GM12874 (cell line): ENCODE measurements at regions not wholly inside any gene's neighbourhood (a gene's known extent, or its start where the extent isn't known, plus 50 kb on each side); places are given as distances from the start of the nearest gene placed in this dataset.

Source experiments
- TF ChIP-seq, protein P1 (sequence below): IDR thresholded peaks from 2 replicates; pipeline ENCODE4 v1.5.1; 2011; ENCODE audit warnings: low read depth, mild to moderate bottlenecking, control low read depth, low read length, moderate library complexity; ENCODE audit not compliant: insufficient read depth

DNA sequence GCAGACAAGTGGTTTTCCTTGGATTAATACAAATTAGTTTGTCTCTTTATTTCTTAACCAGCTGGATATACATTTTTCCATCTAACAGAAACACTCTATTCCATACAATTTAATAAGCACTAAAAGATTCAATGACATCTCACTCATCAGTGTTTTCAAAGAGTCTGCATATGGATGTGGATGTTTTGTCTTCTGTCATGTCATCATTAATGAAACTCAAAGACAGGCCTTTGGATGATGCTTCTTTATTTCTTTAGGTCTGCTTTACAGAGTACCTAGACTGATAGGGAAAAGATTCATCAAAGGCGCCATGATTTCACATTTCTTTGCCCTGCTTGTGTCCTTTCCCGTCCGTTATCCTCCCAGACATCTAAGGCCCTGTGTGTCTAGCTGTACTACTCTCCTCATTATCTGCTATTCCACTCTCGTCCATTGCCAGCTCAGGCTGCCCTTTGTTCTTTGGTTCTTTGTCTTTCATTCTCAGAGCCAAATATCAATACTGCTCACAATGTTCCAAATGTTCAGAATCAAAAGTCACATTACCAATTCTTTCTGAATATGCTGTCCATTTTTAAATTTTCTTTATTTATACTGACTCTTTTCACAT is 232.3 kb upstream of the CHAC2 start:
- TF ChIP-seq, protein P1, sequence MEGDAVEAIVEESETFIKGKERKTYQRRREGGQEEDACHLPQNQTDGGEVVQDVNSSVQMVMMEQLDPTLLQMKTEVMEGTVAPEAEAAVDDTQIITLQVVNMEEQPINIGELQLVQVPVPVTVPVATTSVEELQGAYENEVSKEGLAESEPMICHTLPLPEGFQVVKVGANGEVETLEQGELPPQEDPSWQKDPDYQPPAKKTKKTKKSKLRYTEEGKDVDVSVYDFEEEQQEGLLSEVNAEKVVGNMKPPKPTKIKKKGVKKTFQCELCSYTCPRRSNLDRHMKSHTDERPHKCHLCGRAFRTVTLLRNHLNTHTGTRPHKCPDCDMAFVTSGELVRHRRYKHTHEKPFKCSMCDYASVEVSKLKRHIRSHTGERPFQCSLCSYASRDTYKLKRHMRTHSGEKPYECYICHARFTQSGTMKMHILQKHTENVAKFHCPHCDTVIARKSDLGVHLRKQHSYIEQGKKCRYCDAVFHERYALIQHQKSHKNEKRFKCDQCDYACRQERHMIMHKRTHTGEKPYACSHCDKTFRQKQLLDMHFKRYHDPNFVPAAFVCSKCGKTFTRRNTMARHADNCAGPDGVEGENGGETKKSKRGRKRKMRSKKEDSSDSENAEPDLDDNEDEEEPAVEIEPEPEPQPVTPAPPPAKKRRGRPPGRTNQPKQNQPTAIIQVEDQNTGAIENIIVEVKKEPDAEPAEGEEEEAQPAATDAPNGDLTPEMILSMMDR: no peak

DNA sequence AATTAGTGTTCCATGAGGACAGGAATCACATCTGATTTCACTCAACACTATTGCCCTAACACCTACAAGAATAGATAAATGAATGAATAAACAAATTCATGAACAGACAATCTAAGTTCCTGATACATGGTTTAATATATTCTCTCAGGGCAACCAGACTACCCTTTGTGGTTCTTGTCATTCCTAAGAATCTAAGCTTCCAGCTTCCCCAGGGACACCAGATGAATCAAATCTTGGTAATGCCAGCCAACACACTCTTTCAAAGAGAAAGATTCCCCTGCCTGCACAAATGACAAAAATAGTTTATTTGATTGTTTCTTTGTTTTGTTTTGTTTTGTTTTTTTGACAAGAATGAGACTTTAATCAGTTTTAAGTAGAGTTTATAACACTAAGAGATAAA is 237.5 kb upstream of the CHAC2 start:
- TF ChIP-seq, protein P1: no peak

DNA sequence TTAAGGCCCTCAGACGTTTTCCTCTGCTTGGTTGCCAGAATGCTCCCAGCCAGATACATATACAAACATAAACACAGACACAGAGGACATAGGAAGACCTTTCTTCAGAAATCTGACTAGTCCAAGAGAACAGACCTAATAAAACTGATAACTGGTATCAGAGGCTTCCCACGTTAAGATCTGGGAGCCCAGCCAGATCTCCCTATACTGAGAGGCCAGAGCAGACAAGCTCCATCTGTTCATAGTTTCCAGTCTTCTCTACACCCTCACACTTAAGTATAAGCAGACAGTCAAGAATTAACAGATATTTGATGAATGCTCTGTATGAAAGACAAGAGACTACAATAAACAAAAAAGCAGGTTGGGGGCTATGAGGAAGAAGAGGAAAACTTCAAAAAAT is 240.5 kb upstream of the CHAC2 start:
- TF ChIP-seq, protein P1: no peak

GRCh38 chr2:53519918-53520841 is 247.4 kb upstream of the CHAC2 start:
- TF ChIP-seq, protein P1: no peak

DNA sequence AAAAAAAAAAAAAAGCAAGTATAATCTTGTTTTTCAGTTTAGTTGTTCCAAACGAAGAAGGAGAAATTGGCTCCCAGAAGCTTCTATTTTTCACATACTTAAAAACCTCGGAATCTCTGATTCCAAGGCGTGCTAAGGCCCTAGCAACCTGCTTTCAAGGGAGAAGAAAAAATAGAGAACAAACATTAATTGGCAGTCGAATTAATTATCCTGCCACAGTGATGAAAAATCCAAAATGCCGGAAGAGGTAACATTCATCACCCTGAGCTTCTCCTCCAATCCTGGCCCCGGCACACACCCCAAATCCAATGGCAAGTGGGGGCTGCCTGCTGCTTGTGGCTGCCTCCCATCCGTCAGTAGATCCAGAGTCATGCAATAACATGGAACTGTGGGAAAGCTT is 250.2 kb upstream of the CHAC2 start:
- TF ChIP-seq, protein P1: no peak

DNA sequence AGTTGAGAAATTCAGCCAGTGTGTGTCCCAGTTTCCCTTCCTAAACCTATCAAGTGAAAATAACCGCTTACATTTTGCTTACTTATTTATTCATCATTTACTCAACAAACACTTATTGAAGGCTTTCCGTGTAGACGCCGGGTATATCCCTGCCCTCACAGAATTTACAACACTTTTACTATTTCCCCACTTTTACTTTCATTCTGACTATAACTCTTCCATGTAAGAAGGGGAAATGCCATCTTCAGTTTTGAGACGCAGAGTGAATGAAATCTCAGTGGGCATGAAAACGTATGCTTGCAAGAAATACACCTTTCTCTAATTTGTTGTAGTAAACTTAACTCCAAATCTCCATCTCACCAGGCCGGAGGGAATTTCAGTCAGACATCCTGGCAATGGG is 251.0 kb upstream of the CHAC2 start:
- TF ChIP-seq, protein P1: no peak

DNA sequence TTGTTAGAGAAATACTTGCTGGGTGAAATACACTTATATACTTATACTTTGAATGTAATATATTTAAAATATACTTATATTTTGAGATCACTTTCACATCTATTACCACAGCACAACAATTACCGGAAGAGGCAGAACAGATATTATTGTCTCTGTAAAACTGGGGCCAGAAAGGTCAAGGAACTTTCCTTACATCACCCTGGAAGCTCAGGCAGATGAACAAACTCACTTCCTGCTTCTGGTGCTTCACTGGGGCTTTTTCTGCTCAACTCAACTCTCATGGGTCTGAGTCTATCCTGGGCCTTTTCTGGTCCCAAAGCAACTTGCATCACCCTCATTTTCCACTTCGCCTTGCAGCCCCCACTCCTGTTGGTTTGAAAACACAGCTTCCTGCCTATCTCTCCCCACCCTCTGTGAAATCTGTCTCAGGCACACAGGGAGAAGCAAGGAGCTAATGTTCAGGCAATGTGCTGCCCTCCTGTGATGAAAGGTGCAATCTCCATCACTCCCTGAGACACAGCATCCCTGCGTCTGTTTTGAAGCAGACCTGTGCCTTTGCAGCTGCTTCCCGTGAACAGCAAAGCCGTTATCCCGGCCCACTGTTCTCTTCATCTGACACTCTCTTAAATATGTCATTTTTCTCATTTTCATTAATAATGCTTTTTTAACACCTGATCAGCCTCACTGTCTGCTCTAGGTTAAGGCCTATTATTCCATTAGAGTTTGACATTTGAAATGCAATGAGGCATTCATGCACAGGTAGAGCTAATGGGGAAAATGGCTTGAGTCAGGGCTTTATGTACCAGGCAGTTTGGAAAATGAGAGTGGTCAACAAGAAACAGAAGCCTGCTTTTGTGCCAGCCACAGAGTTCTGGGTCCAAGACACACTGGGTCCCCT is 251.9 kb upstream of the CHAC2 start:
- TF ChIP-seq, protein P1: no peak
